ENCODE measurements at regions not wholly inside any gene's neighbourhood (a gene's known extent, or its start where the extent isn't known, plus 50 kb on each side); places are given as distances from the start of the nearest gene placed in this dataset.

DNA sequence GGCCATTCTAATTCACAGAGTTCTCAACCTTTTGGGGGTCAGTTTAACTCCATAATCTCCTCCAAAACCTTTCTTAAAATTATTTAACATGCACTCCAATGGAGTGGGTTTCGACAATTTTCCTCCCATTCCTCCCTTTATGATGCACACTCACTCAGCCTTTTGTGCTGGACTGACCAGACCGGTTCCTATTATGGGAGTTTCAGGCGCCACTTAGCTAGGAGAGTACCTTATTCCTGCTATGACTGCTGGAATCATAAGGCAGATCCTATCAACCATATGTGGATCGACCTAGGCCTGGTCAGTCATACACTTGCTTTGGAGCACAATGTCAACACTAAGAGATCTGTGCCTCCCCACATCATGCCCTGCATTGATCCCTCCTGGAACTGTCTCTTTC is 63.9 kb upstream of the MOCS1 start:
- no peak for DNase-seq (ENCODE audit: low read depth)

- DNase-seq (ENCODE audit: low read depth) = no peak
Measured at GRCh38 chr6:39997101-39997635, 62.9 kb upstream of the MOCS1 start.

DNA sequence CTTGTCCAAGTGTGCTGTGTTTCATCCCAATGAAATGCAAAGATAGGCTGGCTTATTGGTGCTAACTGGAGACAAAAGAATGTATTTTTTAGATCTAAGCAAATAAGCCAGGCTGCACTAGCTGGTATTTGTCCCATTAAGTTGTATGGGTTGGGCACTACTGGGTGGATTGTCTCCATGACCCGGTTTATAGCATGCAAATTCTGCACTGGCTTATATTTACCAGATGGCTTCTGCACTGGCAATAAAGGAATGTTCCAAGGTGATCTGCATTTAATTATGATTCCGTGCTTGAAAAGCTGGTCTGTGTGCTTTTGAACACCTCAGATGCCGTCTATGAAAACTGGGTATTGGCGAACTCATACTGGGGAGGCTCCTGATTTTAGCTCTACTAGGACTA is 61.4 kb upstream of the MOCS1 start:
- DNase-seq (ENCODE audit: low read depth) = no peak

- no peak for DNase-seq (ENCODE audit: low read depth)
Measured at GRCh38 chr6:39992861-39993622, 58.8 kb upstream of the MOCS1 start.
